ENCODE measurements at regions not wholly inside any gene's neighbourhood (a gene's known extent, or its start where the extent isn't known, plus 50 kb on each side); places are given as distances from the start of the nearest gene placed in this dataset.

DNA sequence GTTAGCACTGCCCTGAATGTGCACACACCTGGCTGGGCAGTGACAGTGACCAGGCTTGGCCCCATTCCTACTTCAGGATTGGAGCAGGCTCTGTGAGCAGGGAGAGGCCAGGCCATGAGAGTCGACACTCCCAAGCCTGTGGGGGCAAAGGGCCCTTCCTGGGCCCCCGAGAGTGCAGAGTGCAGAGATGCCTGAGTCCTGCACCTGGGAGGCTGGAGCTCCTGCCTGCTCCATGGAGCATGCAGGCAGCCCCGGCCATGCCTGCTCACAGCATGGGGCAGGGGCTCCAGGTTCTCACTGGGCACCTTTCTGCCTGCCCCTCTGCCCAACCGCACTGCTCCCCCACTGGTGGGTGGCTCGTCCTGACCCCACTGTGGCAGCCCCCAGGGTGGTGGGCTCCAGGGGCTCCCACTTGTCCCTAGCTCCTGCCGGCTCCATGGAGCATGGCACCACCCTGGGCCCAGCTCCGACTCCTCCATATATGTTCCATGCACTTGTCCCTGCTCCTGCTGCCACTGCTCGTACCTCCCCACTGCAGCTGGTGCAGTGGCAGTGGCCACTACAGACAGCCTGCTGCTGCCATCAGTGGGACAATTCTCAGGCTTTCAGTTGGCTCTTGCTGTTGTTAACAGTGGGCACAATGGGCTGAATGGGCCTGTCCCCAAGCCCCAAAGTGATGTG is 282.0 kb downstream of the RPRM start:
- DNase-seq (ENCODE audit: low spot score) = no peak

DNA sequence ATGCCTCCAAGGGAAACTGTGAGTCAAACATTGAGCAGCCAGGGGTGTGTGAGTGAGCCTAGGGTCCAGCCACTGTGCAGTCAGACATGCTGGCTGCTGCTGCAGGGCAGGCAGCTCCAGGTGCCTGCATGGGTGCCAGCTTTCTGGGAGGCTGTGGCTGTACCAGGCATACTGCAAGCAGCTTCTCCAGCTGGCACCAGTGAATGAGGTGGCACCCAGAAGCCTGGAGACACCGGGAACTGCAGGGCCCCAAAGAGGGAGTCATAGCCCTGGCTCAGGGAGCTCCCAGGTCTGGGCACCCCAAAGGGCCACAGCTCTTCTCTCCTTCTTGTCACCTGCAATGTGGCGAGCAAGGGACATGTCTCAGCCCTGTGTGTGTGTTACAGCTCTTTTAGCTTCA is 283.2 kb downstream of the RPRM start:
- no peak for DNase-seq (ENCODE audit: low spot score)

DNA sequence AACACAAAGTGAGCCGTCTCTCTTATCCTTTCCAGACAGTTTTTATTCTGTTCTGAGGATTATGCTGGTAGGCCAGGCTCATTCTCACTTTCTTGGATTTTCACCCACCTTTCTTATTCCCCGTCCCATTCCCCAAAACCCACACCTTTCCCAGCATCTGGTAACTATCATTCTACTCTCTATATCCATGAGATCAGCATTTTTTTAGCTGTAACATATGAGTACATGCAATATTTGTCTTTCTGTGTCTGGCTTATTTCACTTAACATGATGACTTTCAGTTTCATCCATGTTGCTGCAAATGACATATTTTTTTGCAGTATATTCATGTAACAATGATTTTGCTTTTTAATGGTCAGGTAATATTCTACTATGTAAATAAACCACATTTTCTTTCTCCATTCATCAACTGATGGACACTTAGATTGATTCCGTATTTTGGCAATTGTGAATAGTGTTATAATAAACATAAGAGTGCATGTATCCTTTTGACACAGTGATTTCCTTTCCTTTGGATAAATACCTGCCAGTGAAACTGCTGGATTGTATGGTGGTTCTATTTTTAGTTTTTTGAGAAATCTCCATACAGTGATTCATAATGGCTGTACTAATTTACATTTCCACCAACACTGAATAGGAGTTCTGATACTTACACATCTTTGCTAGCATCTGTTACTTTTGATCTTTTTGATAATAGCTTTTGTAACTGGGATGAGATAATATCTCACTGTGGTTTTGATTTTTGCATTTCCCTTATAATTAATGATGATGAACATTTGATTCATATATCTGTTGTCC is 289.3 kb downstream of the RPRM start:
- no peak for DNase-seq (ENCODE audit: low spot score)

DNA sequence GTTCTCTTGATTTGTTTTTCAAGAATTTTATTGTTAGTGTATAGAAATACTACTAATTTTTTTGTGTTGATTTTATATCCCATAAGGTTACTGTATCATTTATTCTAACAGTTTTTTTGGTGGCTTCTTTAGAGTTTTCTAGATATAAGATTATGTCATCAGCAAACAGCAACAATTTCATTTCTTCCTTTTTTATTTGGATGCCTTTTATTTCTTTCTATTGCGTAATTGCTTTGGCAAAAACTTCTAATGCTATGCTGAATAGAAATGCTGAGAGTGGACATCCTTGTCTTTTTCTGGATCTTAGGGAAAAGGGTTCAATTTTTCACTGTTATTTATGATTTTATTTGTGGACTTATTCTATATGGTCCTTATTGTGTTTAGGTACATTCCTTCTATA is 298.8 kb downstream of the RPRM start:
- no peak for DNase-seq (ENCODE audit: low spot score)

DNA sequence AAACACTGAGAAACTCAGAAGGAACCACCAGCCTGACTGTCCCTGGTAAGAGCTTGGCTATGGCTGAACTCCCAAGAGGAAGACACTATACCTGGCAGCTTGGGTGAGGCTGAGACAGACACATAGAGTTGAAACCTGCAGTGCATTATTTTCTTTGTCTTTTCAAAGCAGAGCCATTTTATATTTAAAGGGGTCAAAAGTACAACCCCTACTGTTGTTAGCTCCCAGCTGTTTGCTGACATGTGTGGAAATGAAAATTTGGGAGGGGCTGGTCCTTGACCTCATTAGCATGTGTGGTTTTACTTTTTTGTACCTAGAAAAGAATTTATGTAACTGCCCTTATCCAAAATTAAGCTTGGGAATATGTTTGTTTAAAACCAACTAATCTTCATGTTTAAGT is 309.0 kb downstream of the RPRM start:
- DNase-seq (ENCODE audit: low spot score) = no peak

DNA sequence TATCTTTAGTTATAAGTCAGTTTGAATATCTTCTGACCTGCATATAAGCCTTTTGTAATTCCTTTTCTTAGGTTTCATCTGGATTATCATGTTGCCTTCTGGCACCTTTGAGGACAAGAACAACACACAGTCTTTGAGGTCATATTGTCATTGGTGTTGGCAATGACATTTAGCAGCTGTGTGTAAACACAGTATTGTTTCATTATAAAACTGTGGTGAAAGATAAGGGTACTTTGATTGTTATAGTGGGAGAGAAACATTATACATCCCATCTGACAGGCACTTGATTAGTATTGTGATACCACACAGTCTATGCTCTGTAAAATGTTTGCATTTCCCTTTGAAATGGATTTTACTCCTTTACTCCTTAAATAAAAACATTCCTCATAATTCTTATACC is 313.5 kb downstream of the RPRM start:
- no peak for DNase-seq (ENCODE audit: low spot score)

DNA sequence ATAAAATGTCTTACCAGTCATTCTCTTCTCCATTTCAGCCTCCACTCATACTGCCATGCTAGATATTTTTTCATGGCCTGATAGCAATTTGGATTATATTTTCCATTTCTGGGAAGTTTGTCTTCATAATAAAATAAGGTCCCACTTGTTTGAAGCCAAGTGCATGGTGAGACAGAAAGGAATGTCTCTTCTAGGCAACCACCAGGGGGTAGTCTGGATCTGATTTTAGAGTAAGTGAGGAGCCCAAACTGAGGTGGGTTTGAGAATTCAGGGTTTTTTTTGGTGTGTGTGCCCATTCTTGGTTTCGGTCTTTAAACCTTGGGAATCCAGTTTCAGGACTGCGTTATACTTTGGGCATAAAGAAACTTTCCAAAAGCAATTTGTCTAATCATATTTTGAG is 315.5 kb downstream of the RPRM start:
- peak; percentile 70 for DNase-seq (ENCODE audit: low spot score)

DNA sequence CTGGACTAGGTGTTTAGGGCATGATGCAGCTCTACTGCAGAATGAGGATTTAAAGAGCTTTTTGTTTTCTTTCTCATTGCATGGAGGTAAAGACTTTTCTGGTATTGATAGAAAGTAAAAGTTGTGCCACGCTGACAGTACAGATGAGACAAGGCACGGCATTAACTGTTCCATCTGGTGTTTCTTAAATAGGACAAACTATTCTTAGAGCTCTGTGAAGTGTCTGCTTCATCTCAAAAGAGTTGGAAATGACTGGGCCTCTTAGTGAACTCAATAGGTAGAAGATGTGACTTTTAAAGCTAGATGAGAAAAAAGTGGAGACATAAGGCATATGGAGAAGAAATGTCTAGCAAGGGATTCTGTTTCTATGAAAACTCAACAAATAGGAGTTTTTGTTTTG is 321.8 kb downstream of the RPRM start:
- DNase-seq (ENCODE audit: low spot score) = peak; percentile 40

DNA sequence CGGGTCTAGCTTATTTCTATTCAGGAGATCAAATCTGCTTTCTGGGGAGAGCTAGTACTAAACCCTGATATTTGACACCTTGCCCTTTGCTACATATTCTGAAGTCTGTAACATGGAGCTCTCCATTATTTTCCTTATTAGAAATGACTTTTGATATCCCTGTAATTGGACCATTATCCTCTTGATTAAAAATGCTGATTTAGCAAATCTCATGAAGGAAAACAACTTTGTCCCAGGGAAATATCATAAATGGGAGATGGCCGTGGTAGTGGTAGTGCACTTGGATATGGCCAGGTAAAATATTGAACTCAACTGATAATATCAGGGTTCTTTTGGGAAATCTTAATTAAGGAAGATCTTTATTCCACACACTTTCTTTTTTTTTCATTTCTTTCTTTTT is 326.5 kb downstream of the RPRM start:
- DNase-seq (ENCODE audit: low spot score) = no peak

DNA sequence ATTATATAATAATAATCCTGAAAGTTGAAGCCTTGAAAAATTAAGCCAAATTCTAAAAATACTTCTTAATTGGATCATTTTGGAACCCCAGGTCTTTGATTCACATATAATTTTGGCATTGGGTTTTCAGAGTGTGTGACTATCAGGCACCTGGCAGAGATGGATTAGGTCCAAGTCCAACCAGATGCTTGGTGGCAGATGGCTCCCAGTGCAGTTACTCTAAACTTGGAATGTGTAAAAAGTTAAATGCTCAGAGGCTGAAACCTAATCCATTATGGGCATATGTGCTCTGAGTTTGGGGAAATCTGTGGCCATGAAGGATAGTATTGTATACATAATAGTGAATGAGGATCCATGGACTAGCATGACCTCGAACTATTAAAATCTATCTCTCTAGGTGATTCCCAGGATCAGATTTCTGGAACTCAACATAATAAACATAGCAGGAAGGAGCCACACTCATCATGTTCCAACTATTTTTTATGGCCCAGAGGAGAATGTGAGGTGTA is 333.0 kb downstream of the RPRM start:
- no peak for DNase-seq (ENCODE audit: low spot score)

DNA sequence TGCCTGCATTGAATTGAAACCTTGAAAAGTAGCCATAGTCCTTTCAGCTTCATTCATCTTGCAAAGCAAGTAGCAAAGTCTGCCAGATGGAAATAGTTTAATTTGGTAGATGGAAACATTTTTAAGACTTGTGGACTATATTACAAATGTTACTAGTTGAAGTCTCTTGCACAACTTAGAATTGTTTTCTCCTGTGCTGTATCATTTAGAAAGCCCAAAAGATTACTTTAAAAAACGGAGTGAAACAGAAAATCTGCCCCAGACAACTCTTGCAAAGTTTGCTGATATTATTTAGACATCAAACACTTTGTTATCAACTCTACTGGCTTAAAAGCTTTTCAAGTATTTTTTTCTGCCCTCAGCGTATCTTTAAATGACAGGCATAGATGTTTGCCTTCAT is 335.0 kb downstream of the RPRM start:
- no peak for DNase-seq (ENCODE audit: low spot score)

DNA sequence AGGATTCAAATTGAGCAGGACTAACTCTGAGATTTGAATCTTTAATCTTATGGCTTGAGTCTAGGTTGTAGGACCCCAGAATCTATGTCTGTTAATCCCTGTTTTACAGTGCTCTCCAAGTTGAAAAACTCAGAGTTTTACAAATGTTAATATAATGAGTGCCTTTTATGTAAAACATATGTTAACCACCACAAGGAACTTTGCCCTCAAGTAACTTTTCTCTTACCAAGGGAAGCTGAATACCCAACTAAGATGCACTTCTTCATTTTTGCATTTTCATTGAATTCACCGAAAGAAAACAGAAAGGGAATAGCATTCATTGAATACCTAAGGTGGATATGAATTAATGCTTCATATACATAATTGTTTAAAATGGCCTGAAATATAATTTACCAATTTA is 338.1 kb downstream of the RPRM start:
- DNase-seq (ENCODE audit: low spot score) = no peak

DNA sequence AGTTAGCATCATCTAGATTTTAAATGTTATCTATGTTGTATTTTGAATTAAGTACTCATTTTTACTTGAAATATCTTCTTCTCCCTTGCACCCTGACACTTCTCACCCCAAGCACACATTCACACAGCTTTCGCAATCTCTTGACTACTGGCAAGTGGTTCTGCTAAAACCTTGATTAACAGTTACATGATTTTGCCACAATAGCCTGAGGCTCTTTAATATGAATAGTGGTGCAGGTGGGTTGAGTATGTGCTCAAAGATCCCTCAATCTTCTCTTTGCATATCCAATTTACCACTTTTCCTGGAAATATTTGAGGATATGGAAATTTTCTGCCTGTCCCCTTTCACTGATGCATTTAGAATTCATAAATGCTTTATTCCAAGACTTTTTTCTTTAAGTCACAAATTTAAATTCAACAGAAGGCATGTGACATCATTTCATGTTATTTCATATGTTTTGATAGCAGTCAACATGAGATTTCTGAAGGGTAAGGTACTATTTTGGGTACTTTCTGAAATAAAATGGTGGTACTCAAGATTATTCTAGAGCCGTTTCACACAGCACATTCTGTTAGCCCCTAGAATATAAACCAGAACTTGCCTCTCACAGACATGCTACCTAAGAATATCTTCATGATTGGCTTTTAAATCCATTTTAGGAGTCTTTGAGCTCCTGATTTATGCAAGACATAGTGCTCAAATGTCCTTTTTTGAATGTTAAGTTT is 339.7 kb downstream of the RPRM start:
- no peak for DNase-seq (ENCODE audit: low spot score)

DNA sequence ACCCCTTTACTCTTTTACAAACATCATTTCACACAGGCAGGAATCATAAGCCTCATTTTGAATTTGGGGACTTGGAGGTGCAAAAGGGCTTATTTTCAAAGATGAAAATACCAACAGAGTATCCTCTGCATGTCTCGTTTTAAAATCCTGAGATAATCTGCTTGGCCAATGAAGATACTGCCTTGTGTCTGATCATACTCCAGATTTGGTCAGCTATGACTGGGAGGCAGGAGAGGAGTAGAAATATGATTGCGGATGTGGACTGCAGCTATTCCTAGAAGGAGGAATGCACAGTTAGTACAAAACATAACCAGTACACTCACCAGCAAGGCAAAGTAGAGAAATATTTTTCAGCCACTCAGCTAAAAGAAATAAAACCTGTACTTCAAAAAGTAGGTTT is 342.3 kb downstream of the RPRM start:
- DNase-seq (ENCODE audit: low spot score) = no peak

DNA sequence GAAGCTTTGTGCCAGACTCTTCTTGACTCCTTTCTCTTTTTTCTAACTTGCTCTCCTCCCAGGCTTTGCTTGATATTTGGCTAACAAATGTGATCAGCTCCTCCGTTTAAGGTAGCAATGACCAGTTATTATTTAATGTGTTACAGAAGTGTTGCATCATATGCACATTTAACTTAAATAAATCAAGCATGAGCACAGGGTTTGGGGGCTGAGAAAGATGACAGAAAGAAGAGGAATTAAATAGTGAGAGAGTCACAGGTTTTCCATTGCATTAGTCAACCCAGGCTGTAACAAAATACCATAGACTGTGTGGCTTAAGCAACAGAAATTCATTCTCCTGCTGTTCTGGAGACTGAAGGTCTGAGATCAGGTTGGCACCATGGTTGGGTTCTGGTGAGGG is 343.8 kb downstream of the RPRM start:
- DNase-seq (ENCODE audit: low spot score) = no peak

DNA sequence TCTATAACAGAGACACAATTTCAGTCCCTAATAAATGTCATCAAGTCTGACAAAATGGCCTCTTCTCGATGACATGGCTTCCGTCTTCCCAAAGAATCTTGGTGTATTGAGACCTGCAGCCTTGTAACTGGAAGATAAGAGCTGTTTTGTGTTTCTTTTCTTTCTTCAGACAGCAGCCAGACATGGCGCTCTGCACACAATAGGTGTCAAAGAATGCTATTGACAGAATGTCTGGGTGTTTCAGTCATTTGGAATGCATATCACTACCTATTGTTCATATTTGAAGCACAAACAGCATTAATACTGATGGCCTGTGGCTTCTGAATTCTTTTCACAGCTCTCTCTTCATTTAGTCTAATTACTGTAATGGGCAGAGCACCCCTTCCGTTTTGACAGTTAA is 344.8 kb downstream of the RPRM start:
- DNase-seq (ENCODE audit: low spot score) = no peak

DNA sequence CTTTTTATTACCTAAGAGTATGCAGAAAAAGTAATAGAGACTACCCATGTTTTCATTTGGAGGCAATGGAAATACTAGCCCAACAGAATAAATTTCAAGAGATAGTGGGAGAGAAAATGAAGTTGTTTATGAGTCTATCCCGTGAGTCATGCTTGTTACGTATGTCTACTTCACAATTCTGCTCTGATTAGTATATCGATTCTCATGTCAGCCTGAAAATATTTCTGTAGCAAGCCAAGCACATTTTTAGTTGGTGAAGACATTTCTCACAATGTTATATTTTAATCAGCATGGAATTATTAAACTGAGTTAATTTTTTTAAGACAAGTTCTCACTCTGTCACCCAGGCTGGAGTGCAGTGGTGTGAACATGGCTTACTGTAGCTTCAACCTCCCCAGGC is 346.1 kb downstream of the RPRM start:
- DNase-seq (ENCODE audit: low spot score) = no peak

DNA sequence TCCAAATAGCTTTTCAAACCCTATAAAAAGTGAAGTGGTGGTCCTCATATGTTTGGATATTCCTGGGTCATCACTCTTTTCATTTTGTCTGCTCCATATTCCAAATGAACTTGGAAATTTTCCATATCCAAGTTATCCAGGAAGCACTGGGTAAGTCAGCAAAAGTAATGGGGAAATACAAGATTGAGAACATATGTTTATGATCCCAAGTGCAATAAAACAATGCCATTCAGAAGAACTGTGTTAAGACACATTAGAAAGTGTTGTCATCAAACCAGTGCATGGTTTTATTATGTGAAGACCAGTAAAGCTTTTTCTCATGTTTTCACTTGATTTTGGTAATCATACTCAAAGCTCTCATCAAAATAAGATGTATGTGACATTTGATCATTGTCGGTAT is 363.4 kb downstream of the RPRM start:
- DNase-seq (ENCODE audit: low spot score) = no peak

DNA sequence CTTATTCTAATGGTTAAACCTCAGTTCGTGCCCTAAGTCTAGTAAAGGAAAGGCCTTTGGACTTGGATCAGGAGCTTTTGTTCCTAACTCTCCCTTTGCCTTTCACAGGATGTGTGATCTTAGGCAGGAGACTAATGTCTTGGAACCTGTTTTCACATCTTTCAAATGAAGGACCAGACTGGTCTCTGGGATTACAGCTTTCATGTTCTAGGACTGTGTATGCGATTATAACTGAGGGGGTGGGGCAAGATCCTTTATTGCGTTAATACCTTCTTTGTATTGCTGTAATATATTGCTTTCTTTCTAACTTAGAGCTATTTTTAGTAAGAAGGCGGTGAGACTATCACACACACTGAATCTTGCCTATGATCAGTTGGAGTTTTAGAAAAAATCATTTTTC is 368.1 kb downstream of the RPRM start:
- DNase-seq (ENCODE audit: low spot score) = no peak

DNA sequence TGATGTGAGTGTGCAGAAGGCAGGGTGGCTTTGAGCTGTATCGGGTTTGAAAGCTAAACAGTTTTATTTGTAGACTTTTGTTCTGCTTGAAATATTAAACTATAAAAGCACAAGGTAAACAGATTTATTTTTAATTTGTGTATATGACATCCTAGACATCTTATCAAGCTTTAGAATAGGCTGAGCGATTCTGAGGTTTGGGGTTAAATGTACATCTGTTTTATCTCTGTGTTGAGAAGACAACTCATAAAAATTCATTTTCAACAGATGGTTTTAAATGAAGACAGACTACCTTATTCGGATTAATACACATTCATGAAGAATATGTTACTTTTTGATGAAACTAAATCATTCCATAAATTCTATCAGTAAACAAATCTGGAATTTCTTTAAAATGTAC is 368.8 kb downstream of the RPRM start:
- no peak for DNase-seq (ENCODE audit: low spot score)

DNA sequence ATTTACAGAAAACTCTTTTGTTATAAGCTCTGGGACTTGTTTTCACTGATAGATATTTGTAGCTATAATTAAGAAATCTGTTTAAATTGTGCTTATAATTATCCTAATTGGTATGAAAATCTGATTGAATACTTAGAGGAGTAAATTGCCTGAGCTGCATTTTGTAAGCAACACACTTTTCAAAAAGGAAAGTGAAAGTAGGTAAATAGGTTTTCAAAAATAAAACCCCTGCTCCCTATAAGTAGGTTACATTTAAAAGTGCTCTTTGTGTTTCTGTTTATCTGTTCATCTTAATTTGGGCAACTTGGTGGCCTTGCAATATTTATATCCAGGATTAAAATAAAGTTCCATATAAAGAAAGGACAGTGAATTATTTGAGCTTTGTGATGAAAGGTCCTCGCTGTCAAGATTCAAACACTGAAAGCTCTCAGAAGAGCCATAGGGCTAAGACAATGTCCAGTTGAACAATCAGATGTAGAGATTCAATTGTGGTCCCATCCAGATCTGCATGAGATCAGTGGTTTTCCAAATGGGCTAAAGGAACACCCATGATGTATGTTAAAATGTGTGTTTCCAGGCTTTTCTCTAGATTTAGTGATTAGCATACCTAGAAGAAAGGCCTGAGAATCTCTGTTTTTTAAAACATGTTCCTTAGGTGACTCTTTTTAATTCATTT is 371.6 kb downstream of the RPRM start:
- DNase-seq (ENCODE audit: low spot score) = peak; percentile 74

All from SK-N-DZ (cell line).